ENCODE measurements at regions not wholly inside any gene's neighbourhood (a gene's known extent, or its start where the extent isn't known, plus 50 kb on each side); places are given as distances from the start of the nearest gene placed in this dataset.

GRCh38 chr22:49179175-49179574 is 648.5 kb downstream of the BRD1 start:
- DNase-seq: no peak

DNA sequence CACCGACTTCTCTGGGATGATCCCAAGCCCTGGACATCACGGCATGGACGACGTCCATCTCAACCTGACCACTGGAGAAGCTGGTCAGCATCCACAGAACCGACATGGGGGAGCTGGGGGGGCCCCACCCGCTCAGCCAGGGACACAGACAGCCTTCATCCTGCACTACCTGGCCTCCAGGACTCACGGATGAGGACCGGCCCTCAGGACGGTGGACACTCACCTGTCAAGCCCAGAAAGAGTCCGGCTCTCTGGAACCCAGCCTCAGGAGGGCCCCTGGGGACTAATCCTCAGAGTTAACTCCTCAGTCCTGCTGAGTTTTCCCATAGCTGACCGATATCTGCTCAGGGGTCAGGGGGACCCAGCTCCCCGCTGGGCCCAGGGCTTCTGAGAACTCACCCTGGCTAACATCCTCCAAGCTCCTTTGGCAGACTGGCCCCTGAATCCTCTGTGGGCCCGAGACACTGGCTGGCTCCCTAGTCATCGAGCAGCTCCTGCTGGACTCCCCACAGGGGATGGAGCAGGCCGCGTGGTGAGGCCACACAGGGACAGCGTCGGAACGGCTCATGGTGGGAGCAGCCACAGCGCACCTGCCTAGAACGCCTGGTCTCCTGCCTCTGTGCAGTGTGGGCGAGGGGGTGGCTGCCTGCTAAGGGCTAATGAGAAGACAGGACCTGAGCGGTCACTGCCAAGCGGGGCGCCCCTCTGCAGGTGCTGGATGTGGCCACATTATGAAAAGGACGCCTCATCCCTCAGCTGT is 649.2 kb downstream of the BRD1 start:
- no peak for DNase-seq

- DNase-seq: no peak
These were observed 650.0 kb downstream of the BRD1 start for GRCh38 chr22:49177666-49178065.

- DNase-seq: no peak
These were observed 650.7 kb downstream of the BRD1 start for GRCh38 chr22:49176956-49177355.

DNA sequence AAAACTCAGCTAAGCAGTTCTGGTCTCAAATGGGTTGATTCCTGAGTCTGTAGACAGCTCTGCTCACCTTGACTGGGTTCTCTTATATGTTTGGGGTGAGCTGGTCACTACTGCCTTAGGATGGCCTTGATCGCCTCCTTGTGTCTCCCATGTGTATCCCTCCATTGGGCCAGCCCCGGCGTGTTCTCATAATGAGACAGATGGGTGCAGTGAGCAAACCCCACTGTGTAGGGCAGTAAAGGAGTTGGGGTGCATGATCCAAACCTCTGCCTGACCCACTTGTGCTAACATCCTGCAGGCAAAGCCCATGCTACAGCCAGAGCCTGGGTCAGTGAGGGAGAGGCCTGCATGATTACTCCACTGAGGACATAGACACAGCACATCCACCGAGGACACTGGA is 657.6 kb downstream of the BRD1 start:
- no peak for DNase-seq

DNA sequence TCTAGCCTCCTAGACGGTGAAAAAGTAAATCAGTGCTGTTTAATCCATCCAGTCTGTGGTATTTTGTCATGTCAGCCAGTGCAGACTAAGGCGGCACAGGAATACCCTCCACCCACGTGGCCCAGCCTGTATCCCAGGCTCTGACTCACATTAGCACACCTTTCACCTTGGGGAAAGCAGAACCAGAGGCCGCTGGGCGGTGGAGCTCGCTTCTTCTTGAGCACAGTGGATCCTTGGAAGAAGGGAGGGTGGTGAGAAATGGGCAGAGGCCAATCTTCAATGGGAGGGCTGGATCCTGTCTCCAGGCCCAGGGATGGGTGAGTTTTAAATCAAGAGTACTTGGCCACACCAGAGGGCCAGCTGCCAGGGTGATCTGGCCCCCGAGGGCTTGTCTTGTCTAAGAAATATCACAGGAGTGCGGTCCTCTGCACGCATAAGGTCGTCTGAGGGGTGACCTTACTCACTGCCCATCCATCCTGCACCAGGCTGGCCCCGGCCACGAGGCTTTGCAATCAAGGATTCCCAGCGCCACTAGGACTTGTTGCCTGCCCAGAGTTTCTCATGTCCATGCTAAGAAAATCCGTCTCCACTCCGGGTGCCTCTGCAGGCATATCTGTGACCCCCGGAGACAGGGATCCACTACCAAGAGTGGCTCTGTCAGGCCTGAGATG is 658.5 kb downstream of the BRD1 start:
- no peak for DNase-seq

DNA sequence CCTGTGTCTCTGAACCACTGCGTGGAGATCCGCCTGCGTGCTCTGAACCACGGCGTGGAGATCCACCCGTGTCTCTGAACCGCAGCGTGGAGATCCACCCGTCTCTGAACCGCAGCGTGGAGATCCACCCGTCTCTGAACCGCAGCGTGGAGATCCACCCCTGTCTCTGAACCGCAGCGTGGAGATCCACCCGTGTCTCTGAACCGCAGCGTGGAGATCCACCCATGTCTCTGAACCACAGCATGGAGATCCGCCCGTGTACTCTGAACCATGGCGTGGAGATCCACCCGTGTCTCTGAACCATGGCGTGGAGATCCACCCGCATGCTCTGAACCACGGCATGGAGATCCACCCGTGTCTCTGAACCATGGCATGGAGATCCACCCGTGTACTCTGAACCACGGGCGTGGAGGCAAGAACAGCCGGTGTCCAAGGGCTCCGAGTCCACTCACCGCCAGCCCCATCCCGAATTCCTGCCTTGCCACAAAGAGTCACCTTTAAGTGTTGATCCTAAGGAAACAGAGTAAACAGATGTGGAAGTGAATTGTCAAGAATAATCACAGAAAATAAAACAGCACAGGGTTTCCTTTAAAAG is 659.4 kb downstream of the BRD1 start:
- DNase-seq: no peak

DNA sequence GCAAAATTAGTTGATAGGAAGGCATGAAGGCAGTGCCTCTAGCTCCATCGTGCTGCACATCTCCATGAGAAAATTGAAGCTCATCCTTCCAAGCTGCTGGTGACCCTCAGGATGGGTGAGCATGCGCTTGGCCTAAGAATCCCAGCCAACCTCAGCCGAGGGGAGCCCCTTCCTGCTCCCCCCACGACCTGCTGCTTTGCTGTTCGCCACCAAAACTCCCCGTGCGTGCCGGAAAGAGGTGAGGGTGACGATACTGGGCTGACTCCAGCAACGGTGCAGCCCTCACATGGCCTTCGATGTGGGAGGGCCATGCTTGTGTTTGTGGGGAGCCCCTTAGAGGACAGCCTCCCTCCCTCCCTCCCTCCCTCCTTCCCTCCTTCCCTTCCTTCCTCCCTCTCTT is 660.9 kb downstream of the BRD1 start:
- no peak for DNase-seq

GRCh38 chr22:49166211-49166610 is 661.5 kb downstream of the BRD1 start:
- DNase-seq: no peak

DNA sequence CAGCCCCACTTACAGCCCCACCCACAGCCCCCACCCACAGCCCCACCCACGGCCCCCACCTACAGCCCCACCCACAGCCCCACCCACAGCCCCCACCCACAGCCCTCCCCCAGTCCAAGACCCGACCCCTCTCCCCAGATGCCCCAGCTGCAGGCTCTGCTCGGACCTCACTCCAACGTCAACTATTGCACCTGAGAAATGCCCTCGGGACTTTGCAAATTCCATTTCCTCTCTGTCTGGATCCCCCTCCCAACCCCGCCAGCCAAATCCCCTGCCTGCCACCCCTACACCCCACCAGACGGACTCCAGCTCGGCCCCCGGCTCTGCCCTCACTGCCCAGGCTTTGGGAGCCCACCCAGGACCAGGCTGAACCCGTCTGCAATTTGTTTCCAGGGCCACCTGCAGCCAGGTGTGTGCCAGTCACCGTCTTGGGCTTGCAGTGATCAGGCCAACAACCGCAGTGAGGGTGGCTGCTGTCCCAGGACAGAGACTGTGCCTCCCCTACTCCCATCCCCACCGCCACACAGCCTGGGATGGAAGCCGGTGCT is 662.8 kb downstream of the BRD1 start:
- no peak for DNase-seq

DNA sequence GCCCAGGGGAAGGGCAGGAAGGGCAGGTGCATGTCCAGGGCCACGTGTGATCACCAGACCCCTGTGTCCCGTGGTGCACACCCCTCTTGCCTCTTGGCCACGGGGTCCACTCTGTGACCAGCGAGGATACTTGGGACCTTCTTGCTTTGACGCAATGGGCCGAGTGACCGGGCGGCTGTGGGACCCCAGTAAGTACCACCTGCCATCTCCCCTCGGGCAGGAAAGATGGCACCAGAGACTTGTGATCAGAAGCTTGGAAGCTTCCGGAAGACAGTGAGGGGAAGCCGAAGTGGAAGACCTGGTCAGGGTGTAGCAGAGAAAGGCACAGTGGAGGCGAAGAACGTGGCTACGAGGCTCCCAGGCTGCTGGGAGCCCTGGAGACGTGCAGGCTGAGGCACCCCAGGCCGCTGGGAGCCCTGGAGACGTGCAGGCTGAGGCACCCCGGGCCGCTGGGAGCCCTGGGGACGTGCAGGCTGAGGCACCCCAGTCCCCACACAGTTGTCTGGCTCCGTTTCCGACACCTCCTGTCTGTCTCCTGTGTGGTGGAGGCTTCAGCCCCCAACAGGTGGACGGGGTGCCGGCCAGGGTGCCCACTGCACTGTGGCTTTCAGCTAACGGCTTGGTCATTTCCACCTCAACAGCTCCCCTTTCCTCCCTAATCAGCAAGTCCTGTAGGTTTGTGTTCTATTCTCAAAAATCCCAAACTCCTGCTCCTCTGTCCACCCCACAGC is 663.5 kb downstream of the BRD1 start:
- no peak for DNase-seq

DNA sequence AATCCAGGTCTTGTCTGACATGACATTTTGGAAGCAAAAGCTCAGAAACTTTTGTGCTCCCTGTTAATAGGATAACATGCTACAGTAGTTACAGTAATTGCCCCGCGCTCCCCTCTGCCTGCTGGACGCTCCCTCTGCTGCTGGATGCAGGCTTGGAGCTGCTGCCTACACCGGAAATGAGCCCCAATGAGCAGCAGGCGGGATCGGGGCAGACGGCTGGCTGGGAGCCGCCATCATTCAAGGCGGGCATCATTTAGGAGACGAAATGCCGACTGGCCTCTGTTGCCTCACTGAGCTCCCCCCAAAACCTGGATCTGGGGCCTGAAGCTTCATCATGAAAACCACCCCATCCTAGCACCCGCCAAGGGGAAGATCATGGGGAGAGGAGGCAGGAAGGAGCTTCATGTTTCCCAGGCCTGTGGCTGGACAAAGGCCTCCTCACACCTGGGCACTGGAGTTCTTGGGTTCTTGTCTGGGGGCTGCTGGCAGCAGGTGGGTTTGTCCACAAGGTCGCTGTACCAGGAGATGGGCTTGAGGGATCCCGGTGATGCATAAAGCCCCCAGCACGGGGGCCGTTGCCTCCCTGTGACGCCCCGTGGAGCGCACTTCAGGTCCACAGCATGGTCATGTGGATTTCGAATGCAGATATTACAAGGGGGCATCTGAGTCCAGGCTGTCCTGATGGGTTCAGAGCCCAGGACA is 664.3 kb downstream of the BRD1 start:
- no peak for DNase-seq

- DNase-seq: no peak
These were observed 664.8 kb downstream of the BRD1 start for GRCh38 chr22:49162841-49163240.

DNA sequence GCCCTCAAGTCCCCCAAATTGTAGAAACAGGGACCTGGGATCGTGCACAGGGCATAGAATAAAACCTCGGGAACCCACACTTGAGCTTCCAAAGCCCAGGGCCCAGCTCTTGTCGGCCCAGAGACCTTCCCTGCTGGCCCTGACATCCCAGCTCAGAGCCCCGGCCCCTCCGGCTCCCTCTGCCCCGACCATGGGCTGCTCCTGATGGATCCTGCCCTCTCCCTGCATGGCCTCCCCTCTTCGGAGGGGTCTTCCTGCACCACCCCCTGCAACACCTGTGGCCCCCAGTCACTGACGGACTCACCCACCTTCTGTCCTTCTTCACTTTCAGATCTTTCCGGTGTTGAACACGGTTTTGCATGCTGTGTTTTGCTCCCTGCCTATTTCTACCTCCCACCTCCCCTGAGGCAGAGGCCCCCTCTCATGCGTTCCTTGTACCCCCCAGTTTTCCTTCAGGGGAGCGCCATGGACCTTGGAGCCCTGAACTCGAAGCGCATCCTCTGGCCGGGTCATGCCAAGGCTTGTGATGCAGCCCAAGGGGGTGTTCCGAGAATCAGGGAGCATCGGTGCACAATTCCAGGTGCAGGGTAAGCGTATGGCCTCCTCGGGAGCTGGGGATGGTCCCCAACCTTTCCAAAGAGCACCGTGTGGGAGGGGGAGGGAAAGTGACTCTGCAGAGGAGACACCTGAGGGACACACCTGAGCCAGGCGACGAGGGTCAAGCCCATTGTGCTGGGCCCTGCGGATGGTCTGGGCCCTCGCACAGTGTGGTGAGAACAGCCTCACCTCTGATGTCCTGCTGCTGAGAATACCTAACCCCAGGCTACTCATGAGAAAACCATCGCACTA is 666.4 kb downstream of the BRD1 start:
- DNase-seq: no peak

- no peak for DNase-seq
These were observed 667.2 kb downstream of the BRD1 start for GRCh38 chr22:49160261-49161001.

DNA sequence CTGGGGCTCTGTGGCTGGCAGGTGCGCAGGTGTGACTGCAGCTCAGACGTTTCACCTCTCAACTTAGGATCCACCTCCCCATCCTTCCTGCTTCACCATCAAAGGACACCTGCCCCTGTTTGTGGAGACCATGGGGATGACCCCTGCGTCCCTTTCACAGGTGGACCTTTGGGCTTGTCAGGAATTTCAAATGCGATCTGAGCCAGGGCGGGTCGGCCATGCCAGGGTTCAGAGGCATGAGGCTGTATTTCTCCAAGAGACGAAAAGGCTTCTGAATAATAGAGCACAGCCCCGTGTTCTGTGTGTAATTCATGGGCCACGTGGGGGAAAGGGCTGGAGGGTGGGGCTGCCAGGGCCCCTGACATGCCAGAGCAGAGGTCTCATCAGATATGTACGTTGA is 668.0 kb downstream of the BRD1 start:
- no peak for DNase-seq

GRCh38 chr22:49158741-49159564 is 668.7 kb downstream of the BRD1 start:
- DNase-seq: no peak

DNA sequence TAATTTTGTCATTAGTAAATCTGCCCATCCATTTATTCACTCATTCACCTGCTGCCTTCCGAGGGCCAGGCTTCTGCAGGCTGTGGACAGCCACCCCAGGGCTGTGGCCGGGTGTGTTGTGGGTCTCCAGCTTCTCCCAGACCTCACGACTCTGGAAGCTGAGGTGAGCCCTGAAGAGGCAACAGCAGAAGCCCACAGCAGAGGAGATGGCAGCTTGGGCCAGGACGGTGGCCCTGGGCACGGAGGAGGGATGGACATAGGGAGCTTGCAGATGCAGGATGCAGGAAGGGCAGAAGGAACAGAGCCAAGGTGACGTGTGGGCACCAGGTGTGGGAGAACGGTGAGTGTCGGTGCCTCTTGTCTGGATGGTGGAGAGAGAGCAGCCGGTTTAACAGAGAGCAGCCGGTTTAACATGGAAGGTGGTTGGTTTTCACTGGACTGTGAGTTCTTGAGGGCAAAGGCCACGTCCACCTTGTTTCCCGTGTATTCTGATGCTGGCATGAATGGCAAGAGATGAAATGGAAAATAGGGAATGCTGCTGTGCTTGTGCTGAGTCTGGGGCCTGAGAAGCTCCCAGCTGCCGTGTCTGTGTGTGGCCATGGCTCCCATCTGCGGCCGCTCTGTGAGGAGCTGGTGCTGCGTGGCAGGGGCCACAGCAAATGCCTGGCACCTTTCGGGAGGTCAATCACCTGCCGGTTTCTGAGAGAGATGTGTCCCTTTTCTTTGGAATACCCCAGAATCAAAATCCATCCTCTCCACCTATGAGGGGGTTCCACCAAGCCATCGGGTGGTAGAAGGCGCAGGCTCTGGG is 669.9 kb downstream of the BRD1 start:
- DNase-seq: no peak

DNA sequence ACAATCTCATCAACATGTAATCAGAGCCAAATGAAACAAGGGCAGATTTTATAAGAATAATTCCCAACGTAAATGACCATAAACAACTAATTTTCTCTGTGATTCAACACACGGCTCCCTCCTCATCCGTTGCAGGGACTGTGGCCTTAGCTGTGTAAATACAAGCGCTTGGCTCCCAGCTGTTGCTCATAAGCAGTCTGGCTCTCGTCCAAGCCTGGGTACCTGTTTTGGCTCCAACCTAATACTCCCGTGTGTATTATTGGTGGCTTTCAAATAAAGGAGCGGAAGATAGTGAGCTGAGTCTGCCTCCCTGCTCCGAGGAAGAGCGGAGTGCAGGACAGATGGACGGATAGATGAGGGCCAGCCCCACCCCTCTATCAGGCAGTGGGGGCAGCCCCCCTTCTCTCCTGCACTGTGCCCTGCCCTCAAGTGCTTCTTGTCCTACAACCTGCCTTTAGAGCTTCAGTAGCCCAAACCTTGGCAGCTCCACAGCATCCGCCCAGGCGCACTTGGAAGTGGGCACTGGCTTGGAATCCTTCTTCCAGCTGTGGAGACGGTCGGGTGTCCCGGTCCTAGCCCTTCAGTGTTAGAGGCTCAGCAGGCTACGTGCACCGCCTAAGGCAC is 670.9 kb downstream of the BRD1 start:
- peak; percentile 70 for DNase-seq
